ENCODE measurements at regions not wholly inside any gene's neighbourhood (a gene's known extent, or its start where the extent isn't known, plus 50 kb on each side); places are given as distances from the start of the nearest gene placed in this dataset.

GRCh38 chr13:79779761-79780160 lies 298.8 kb downstream of the NDFIP2 start:
- H3K36me3 ChIP-seq (ENCODE audit: control insufficient read depth in 2 of 2, extremely low read depth in 1 of 2, insufficient read depth in 2 of 2, low read length in 2 of 2): no peaks in the 10 kb centered on the region
- H3K9ac ChIP-seq (ENCODE audit: control insufficient read depth, extremely low read depth, insufficient read depth, low read length): no peak overlapping the region
- H3K27me3 ChIP-seq (ENCODE audit: control insufficient read depth, extremely low read depth, insufficient read depth, low read length): no peaks in the 10 kb centered on the region
- no peaks in the 10 kb centered on the region for H3K79me2 ChIP-seq (ENCODE audit: control insufficient read depth, insufficient read depth, low read length)
- dilution Hi-C loops (cut with MboI; ENCODE audit: extremely low pct_ligation_motif_present, low sequenced_read_pairs): no loop called here
- no peaks in the 10 kb centered on the region for H3K9me3 ChIP-seq (ENCODE audit: control insufficient read depth, low read depth, low read length)
- no peak overlapping the region for H3K4me3 ChIP-seq (ENCODE audit: control insufficient read depth in 2 of 3, extremely low read depth in 1 of 3, insufficient read depth in 2 of 3, low read depth in 1 of 3, low read length in 3 of 3)
- peak; percentile 95 for FAIRE-seq
- H3K4me2 ChIP-seq (ENCODE audit: control insufficient read depth, extremely low read depth, insufficient read depth, low read depth, low read length): peak overlapping the region; percentile 49
- H2AFZ ChIP-seq (ENCODE audit: control insufficient read depth, low read length): peak overlapping the region; percentile 59
- TF ChIP-seq, protein P1, sequence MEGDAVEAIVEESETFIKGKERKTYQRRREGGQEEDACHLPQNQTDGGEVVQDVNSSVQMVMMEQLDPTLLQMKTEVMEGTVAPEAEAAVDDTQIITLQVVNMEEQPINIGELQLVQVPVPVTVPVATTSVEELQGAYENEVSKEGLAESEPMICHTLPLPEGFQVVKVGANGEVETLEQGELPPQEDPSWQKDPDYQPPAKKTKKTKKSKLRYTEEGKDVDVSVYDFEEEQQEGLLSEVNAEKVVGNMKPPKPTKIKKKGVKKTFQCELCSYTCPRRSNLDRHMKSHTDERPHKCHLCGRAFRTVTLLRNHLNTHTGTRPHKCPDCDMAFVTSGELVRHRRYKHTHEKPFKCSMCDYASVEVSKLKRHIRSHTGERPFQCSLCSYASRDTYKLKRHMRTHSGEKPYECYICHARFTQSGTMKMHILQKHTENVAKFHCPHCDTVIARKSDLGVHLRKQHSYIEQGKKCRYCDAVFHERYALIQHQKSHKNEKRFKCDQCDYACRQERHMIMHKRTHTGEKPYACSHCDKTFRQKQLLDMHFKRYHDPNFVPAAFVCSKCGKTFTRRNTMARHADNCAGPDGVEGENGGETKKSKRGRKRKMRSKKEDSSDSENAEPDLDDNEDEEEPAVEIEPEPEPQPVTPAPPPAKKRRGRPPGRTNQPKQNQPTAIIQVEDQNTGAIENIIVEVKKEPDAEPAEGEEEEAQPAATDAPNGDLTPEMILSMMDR (optimal IDR thresholded peaks at IDR 0.05 in 1 of 3, IDR thresholded peaks at IDR 0.05 in 1 of 3, conservative IDR thresholded peaks at IDR 0.05 in 1 of 3; ENCODE audit: extremely low read depth in 1 of 3, insufficient read depth in 2 of 3, low read length in 3 of 3): no peak
- no peak for TF ChIP-seq EZH2 (IDR thresholded peaks at IDR 0.05; ENCODE audit: low read length)
- no peak for DNase-seq (ENCODE audit: low read depth, low spot score)
- peaks cover 19% of the 10 kb centered on the region for H3K4me1 ChIP-seq (ENCODE audit: control insufficient read depth, extremely low read depth, insufficient read depth, low read length)
- H4K20me1 ChIP-seq (ENCODE audit: control insufficient read depth, extremely low read depth, insufficient read depth, low read length): no peaks in the 10 kb centered on the region
- H3K27ac ChIP-seq (ENCODE audit: control insufficient read depth, insufficient read depth, low read length): no peak overlapping the region
- no peaks in the 10 kb centered on the region for H3K9me1 ChIP-seq (ENCODE audit: control insufficient read depth, extremely low read depth, insufficient read depth, low read length)

DNA sequence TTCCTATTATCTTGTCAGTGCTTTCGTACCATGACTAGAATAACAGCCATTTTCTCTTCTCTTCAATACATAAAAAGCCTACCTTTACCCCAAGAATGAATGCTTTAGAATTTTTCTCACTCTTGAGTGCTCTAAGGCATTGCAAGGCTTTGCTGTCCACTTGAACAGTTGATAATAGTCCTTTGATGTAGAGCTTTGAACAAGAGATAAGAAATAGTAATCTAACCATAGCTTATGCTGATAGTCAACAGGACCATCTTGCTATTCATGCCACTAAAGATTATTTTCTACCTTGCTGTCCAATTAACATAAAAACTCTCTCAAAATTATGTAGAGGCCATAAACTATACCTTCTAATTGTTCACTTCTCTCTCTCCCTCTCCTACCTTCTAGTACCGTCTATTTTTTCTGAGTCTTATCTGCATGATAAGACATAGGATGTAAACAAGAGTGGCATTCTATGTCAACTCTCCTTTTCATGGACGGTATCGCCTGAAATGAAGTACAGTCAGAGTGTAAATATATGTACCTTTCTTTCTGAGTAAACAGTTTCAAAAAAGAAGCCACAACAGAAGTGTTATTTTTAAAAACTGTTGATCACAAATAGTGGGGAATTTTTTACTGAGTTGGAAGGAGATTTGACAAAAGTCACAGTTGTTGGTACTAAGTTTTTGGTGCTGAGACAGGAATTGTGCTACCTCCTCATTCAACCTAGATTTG lies 297.9 kb downstream of the NDFIP2 start:
- no peak overlapping the region for H3K4me3 ChIP-seq (ENCODE audit: control insufficient read depth in 2 of 3, extremely low read depth in 1 of 3, insufficient read depth in 2 of 3, low read depth in 1 of 3, low read length in 3 of 3)
- H3K9me3 ChIP-seq (ENCODE audit: control insufficient read depth, low read depth, low read length): no peaks in the 10 kb centered on the region
- no peak overlapping the region for H3K9ac ChIP-seq (ENCODE audit: control insufficient read depth, extremely low read depth, insufficient read depth, low read length)
- no peak overlapping the region for H2AFZ ChIP-seq (ENCODE audit: control insufficient read depth, low read length)
- TF ChIP-seq, protein P1 (optimal IDR thresholded peaks at IDR 0.05 in 1 of 3, IDR thresholded peaks at IDR 0.05 in 1 of 3, conservative IDR thresholded peaks at IDR 0.05 in 1 of 3; ENCODE audit: extremely low read depth in 1 of 3, insufficient read depth in 2 of 3, low read length in 3 of 3): no peak
- TF ChIP-seq EZH2 (IDR thresholded peaks at IDR 0.05; ENCODE audit: low read length): no peak
- peaks cover 19% of the 10 kb centered on the region for H3K4me1 ChIP-seq (ENCODE audit: control insufficient read depth, extremely low read depth, insufficient read depth, low read length)
- no peaks in the 10 kb centered on the region for H3K9me1 ChIP-seq (ENCODE audit: control insufficient read depth, extremely low read depth, insufficient read depth, low read length)
- no peaks in the 10 kb centered on the region for H3K27me3 ChIP-seq (ENCODE audit: control insufficient read depth, extremely low read depth, insufficient read depth, low read length)
- no peak overlapping the region for H3K27ac ChIP-seq (ENCODE audit: control insufficient read depth, insufficient read depth, low read length)
- dilution Hi-C loops (cut with MboI; ENCODE audit: extremely low pct_ligation_motif_present, low sequenced_read_pairs): no loop called here
- no peak overlapping the region for H3K4me2 ChIP-seq (ENCODE audit: control insufficient read depth, extremely low read depth, insufficient read depth, low read depth, low read length)
- no peak for DNase-seq (ENCODE audit: low read depth, low spot score)
- H3K79me2 ChIP-seq (ENCODE audit: control insufficient read depth, insufficient read depth, low read length): no peaks in the 10 kb centered on the region
- no peaks in the 10 kb centered on the region for H3K36me3 ChIP-seq (ENCODE audit: control insufficient read depth in 2 of 2, extremely low read depth in 1 of 2, insufficient read depth in 2 of 2, low read length in 2 of 2)
- FAIRE-seq: no peak
- H4K20me1 ChIP-seq (ENCODE audit: control insufficient read depth, extremely low read depth, insufficient read depth, low read length): no peaks in the 10 kb centered on the region

All from keratinocyte (primary cell).